Endothelial cell of hepatic sinusoid (primary cell): ENCODE measurements at regions not wholly inside any gene's neighbourhood (a gene's known extent, or its start where the extent isn't known, plus 50 kb on each side); places are given as distances from the start of the nearest gene placed in this dataset.
"Not testable (repeated sequence)": the region's sequence is repeated elsewhere in the genome, so short reads cannot be mapped to it uniquely, and the experiment has no call there.

Source experiments
- in situ Hi-C: cut with HindIII; loops from 2 replicates; pipeline ENCODE4 v1.10.0; 2017; ENCODE audit warnings: low sequenced_read_pairs

GRCh38 chr11:98059488-98059887 is 961.3 kb upstream of the CNTN5 start:
- in situ Hi-C loops: no loop called here

- in situ Hi-C loops: no loop called here
Observed at GRCh38 chr11:98060759-98061158, 960.0 kb upstream of the CNTN5 start.

- in situ Hi-C loops: no loop called here
Observed at GRCh38 chr11:98061858-98062257, 958.9 kb upstream of the CNTN5 start.

GRCh38 chr11:98062714-98063113 is 958.0 kb upstream of the CNTN5 start:
- in situ Hi-C loops: no loop called here

GRCh38 chr11:98068251-98068650 is 952.5 kb upstream of the CNTN5 start:
- in situ Hi-C loops: no loop called here

GRCh38 chr11:98069147-98069546 is 951.6 kb upstream of the CNTN5 start:
- in situ Hi-C loops: not testable (repeated sequence)

- in situ Hi-C loops: no loop called here
Observed at GRCh38 chr11:98069861-98070260, 950.9 kb upstream of the CNTN5 start.

GRCh38 chr11:98090861-98091505 is 929.8 kb upstream of the CNTN5 start:
- in situ Hi-C loops: no loop called here

GRCh38 chr11:98099371-98099770 is 921.4 kb upstream of the CNTN5 start:
- in situ Hi-C loops: no loop called here

- in situ Hi-C loops: no loop called here
Observed at GRCh38 chr11:98100689-98101088, 920.1 kb upstream of the CNTN5 start.

- in situ Hi-C loops: no loop called here
Observed at GRCh38 chr11:98101329-98101728, 919.4 kb upstream of the CNTN5 start.

- in situ Hi-C loops: no loop called here
Observed at GRCh38 chr11:98104249-98104648, 916.5 kb upstream of the CNTN5 start.

GRCh38 chr11:98107736-98108135 is 913.0 kb upstream of the CNTN5 start:
- in situ Hi-C loops: no loop called here

GRCh38 chr11:98110030-98110429 is 910.7 kb upstream of the CNTN5 start:
- in situ Hi-C loops: no loop called here

GRCh38 chr11:98115873-98116272 is 904.9 kb upstream of the CNTN5 start:
- in situ Hi-C loops: no loop called here

GRCh38 chr11:98130117-98130625 is 890.6 kb upstream of the CNTN5 start:
- in situ Hi-C loops: no loop called here

- in situ Hi-C loops: no loop called here
Observed at GRCh38 chr11:98136357-98136756, 884.4 kb upstream of the CNTN5 start.

- in situ Hi-C loops: no loop called here
Observed at GRCh38 chr11:98137437-98137836, 883.3 kb upstream of the CNTN5 start.

GRCh38 chr11:98143661-98144060 is 877.1 kb upstream of the CNTN5 start:
- in situ Hi-C loops: no loop called here

GRCh38 chr11:98153752-98154151 is 867.0 kb upstream of the CNTN5 start:
- in situ Hi-C loops: no loop called here

- in situ Hi-C loops: no loop called here
Observed at GRCh38 chr11:98155696-98156095, 865.1 kb upstream of the CNTN5 start.

- in situ Hi-C loops: no loop called here
Observed at GRCh38 chr11:98177925-98178324, 842.8 kb upstream of the CNTN5 start.

GRCh38 chr11:98180511-98180910 is 840.2 kb upstream of the CNTN5 start:
- in situ Hi-C loops: no loop called here
